PFSK-1 (cell line): ENCODE measurements at regions not wholly inside any gene's neighbourhood (a gene's known extent, or its start where the extent isn't known, plus 50 kb on each side); places are given as distances from the start of the nearest gene placed in this dataset.

Experiments
- FOXP2 ChIP-seq: optimal IDR thresholded peaks from 2 replicates; pipeline ENCODE3; 2011; ENCODE audit warnings: borderline replicate concordance, control low read depth, inconsistent platforms; ENCODE audit not compliant: insufficient read depth; ENCODE audit errors: extremely low read length, extremely low read depth
- POLR2AphosphoS5 ChIP-seq: IDR thresholded peaks from 2 replicates; pipeline ENCODE4 v1.6.1; 2012; ENCODE audit warnings: low read depth, mild to moderate bottlenecking, control low read depth, low read length, moderate library complexity
- SIN3A ChIP-seq: IDR thresholded peaks from 2 replicates; pipeline ENCODE4 v1.6.1; 2012; ENCODE audit warnings: mild to moderate bottlenecking, low read length, moderate library complexity, borderline replicate concordance; ENCODE audit not compliant: insufficient read depth
- TAF1 ChIP-seq: IDR thresholded peaks from 2 replicates; pipeline ENCODE4 v1.6.1; 2012; ENCODE audit warnings: low read length, control low read depth, borderline replicate concordance; ENCODE audit not compliant: insufficient read depth
- TF ChIP-seq, protein P1 (sequence below), 2 experiments: IDR thresholded peaks; 2 replicates each; pipeline versions ENCODE4 v1.6.1 to v1.8.0; 2011 to 2012; ENCODE audit warnings: low read depth in 2 of 2, low read length in 2 of 2, control low read depth in 1 of 2, inconsistent platforms in 1 of 2, mild to moderate bottlenecking in 1 of 2, moderate library complexity in 1 of 2; ENCODE audit not compliant: insufficient read depth in 1 of 2

DNA sequence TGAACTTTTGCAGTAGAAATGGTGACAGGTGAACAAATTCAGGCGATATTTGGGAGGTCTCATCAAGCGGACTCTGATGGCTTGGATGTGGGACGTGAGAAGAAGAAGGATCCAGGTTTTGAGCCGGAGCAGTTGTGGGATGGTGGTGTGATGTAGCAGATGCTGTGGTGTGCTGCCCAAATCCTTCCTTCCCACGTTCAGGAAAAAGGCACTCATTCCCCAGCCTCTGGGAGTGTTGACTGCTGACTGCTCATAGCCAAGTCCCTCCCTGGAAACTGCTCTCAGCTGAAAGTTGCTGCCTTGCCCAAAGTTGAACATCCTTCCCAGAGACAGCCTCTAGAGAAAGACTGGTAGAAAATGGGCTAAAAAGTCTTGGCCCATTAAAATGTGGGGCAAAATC lies 890.3 kb upstream of the ACVR2A start:
- no peak for TF ChIP-seq POLR2AphosphoS5
- no peak for TF ChIP-seq FOXP2
- TF ChIP-seq TAF1, result no peak
- TF ChIP-seq SIN3A, result no peak
- TF ChIP-seq, protein P1, sequence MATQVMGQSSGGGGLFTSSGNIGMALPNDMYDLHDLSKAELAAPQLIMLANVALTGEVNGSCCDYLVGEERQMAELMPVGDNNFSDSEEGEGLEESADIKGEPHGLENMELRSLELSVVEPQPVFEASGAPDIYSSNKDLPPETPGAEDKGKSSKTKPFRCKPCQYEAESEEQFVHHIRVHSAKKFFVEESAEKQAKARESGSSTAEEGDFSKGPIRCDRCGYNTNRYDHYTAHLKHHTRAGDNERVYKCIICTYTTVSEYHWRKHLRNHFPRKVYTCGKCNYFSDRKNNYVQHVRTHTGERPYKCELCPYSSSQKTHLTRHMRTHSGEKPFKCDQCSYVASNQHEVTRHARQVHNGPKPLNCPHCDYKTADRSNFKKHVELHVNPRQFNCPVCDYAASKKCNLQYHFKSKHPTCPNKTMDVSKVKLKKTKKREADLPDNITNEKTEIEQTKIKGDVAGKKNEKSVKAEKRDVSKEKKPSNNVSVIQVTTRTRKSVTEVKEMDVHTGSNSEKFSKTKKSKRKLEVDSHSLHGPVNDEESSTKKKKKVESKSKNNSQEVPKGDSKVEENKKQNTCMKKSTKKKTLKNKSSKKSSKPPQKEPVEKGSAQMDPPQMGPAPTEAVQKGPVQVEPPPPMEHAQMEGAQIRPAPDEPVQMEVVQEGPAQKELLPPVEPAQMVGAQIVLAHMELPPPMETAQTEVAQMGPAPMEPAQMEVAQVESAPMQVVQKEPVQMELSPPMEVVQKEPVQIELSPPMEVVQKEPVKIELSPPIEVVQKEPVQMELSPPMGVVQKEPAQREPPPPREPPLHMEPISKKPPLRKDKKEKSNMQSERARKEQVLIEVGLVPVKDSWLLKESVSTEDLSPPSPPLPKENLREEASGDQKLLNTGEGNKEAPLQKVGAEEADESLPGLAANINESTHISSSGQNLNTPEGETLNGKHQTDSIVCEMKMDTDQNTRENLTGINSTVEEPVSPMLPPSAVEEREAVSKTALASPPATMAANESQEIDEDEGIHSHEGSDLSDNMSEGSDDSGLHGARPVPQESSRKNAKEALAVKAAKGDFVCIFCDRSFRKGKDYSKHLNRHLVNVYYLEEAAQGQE (IDR thresholded peaks at IDR 0.05; ENCODE audit: insufficient read depth in 1 of 2, low read depth in 2 of 2, low read length in 2 of 2), result no peak
